ENCODE measurements at regions not wholly inside any gene's neighbourhood (a gene's known extent, or its start where the extent isn't known, plus 50 kb on each side); places are given as distances from the start of the nearest gene placed in this dataset.

DNA sequence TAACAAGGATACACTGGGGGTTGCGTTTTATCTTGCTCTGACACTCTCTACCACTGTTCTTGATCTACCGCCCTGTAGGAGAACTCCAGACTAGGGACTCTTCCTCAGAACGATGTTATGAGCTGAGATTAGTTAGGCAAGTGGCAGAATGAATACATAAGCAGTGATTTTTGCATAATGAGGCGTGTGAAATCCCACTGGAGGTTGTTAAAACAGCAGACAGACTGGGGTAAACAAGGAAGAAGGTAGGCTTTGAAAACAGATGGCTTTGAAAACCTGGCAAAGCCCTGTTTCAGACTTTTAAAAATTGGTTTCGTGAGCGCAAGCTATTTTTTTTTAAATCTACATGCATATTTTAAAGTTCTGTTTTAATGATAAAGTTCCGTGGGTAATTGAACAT lies 785.2 kb downstream of the TYW1 start:
- TF ChIP-seq, protein P1, sequence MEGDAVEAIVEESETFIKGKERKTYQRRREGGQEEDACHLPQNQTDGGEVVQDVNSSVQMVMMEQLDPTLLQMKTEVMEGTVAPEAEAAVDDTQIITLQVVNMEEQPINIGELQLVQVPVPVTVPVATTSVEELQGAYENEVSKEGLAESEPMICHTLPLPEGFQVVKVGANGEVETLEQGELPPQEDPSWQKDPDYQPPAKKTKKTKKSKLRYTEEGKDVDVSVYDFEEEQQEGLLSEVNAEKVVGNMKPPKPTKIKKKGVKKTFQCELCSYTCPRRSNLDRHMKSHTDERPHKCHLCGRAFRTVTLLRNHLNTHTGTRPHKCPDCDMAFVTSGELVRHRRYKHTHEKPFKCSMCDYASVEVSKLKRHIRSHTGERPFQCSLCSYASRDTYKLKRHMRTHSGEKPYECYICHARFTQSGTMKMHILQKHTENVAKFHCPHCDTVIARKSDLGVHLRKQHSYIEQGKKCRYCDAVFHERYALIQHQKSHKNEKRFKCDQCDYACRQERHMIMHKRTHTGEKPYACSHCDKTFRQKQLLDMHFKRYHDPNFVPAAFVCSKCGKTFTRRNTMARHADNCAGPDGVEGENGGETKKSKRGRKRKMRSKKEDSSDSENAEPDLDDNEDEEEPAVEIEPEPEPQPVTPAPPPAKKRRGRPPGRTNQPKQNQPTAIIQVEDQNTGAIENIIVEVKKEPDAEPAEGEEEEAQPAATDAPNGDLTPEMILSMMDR (IDR thresholded peaks at IDR 0.05) = no peak
- TF ChIP-seq POLR2A (IDR thresholded peaks at IDR 0.05) = no peak
